ENCODE measurements at regions not wholly inside any gene's neighbourhood (a gene's known extent, or its start where the extent isn't known, plus 50 kb on each side); places are given as distances from the start of the nearest gene placed in this dataset.
"Not testable (repeated sequence)": the region's sequence is repeated elsewhere in the genome, so short reads cannot be mapped to it uniquely, and the experiment has no call there.

DNA sequence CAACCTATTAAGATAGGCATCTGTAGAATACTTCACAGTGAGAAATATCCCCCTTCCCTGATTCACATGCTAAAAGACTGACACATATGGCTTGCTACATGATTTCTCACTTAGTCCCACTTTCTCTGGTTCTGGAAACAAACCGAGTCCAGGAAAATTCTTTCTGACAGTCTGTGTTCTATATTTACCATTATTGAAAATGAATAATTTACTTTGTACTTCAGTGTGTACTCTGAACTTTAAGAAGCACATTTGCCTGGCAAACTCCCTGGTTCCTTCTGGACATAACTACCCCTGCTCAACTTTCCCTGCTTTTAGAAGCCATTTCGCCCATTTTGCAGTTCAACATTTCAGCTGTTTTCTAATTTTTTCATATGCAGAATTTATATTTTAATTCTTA lies 53.6 kb downstream of the APCS start:
- no peak for DNase-seq

DNA sequence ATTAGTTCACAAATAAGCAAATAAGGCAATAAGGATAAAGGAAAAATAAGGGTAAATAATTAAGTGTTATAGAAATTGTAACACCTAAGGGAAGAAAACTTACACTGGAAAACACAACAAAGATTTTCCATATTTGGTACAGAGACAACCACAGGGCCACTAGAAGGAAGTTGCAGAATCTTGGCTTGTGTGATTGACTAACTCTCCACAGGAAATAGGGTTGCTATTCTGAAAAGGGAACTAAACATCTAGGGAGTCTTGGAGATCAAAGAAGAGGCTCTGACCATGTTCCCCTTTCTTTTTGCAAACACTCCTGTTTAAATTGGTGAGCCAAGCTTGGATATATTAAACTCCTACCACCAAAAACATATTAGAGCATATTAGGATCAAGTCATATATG lies 59.1 kb downstream of the APCS start:
- peak; percentile 98 for DNase-seq

DNA sequence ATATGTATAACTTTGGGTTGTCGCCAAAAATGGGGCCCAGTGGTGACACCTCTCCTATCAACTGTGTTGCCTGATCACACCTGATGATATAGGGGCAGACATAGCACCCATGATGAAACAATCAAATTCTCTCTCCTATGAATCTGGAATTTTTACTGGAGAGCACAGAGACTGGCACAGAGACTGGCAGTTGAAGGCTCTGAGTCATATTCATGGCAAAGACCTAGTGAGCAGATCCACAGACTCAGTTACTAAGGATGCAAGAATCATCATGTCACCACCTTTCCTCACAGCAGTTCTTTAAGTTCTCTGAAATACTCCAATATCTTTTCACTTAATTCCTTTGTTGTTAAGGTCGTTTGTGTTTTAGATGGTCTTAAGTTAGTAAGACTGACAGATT lies 60.0 kb downstream of the APCS start:
- DNase-seq: peak in 1 of 2 experiments; percentile 5

DNA sequence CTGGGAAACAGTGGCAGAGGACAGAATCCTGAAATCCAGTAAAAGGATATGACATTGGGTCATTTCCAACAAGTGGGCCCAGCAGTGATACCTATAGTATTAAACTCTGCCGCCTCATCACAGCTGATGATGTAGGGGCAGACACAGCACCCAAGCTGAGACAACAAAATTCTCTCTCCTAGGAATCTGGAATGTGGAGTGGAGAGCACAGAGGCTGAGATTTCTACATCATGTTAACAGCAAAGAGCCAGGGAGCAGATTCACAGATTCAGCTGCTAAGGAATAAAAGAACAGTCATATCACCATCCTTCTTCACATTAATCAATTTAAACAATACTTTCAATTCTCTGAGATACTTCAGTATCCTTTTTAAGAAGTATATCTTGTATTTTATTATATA lies 61.9 kb downstream of the CRP start:
- no peak for DNase-seq

DNA sequence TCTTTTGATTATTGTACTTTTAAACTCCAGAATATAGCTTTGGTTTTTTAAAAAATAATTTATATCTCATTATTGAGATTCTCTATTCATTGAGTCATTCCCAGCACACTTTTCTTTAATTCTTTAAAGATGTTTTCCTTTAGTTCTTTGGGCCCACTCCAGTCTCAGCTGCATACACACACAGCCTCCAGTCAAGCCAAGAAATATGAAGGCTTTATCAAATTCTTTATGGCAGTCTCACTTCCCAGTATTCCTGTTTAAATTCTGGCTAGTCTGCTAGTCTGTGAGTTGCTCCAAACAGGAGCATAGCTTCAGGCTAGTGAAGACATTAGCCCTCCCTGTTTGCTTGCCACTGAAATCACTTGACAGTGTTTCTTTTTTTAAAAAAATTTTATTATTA lies 61.2 kb downstream of the CRP start:
- no peak for DNase-seq

DNA sequence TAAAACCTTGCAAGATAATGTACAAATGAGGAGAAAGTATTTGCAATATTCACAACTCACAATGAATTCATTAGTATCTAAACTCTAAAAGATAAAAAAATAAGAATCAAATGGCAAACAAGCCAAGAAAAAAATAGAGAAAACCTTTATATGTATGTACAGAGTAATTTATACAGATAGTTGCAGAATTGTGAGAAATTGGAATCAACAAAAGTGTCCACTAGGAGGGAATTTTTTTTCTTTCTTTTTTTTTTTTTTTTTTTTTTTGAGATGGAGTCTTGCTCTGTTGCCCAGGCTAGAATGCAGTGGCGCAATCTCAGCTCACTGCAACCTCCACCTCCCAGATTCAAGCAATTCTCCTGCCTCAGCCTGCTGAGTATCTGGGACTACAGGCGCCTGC lies 56.9 kb downstream of the CRP start:
- DNase-seq: not testable (repeated sequence)
